AG09319 (cell line): ENCODE measurements at regions not wholly inside any gene's neighbourhood (a gene's known extent, or its start where the extent isn't known, plus 50 kb on each side); places are given as distances from the start of the nearest gene placed in this dataset.

ENCODE experiments used
- DNase-seq: peaks from one replicate; pipeline ENCODE4 v3.0.0-alpha.2; 2010; ENCODE audit warnings: low read depth; ENCODE audit errors: extremely low read depth
- CTCF ChIP-seq: IDR thresholded peaks from 2 replicates; pipeline ENCODE4 v1.5.1; 2011; ENCODE audit warnings: low read depth, mild to moderate bottlenecking, inconsistent platforms, low read length, moderate library complexity

- TF ChIP-seq CTCF = no peak
These were observed 1066.6 kb upstream of the SLC10A2 start for GRCh38 chr13:104132849-104133248.

GRCh38 chr13:104114101-104114500 is 1047.9 kb upstream of the SLC10A2 start:
- TF ChIP-seq CTCF = no peak
- no peak for DNase-seq

More at GRCh38 chr13:104132849-104133248, 1066.6 kb upstream of the SLC10A2 start:
- DNase-seq = no peak

- no peak for DNase-seq
- TF ChIP-seq CTCF = no peak
These were observed 1044.8 kb upstream of the SLC10A2 start for GRCh38 chr13:104111031-104111430.

- TF ChIP-seq CTCF = no peak
- DNase-seq = no peak
These were observed 1040.6 kb upstream of the SLC10A2 start for GRCh38 chr13:104106705-104107393.

GRCh38 chr13:104105418-104106355 is 1039.5 kb upstream of the SLC10A2 start:
- TF ChIP-seq CTCF = no peak
- DNase-seq = no peak

- DNase-seq = no peak
- no peak for TF ChIP-seq CTCF
These were observed 1033.5 kb upstream of the SLC10A2 start for GRCh38 chr13:104099750-104100149.

GRCh38 chr13:104098421-104098820 is 1032.2 kb upstream of the SLC10A2 start:
- DNase-seq = no peak
- TF ChIP-seq CTCF = no peak
